SU-DHL-6 (cell line): ENCODE measurements at regions not wholly inside any gene's neighbourhood (a gene's known extent, or its start where the extent isn't known, plus 50 kb on each side); places are given as distances from the start of the nearest gene placed in this dataset.

Experiments used
- H2AFZ ChIP-seq: fragments of 200-600 bp; sonication (generic); 2 replicates; pipeline ENCODE4 v1.6.1; 2014; ENCODE audit warnings: low read depth, mild to moderate bottlenecking, moderate library complexity, mixed read lengths, antibody characterized with exemption, low read length; ENCODE audit not compliant: severe bottlenecking
- H3F3A ChIP-seq: fragments of 200-600 bp; shearing (Covaris generic); 2 replicates; pipeline ENCODE4 v1.6.0; 2016; ENCODE audit warnings: antibody characterized with exemption, mild to moderate bottlenecking; ENCODE audit not compliant: insufficient read depth
- H3K27ac ChIP-seq: fragments of 200-600 bp; sonication (generic); 2 replicates; pipeline ENCODE4 v1.5.1; 2016; ENCODE audit warnings: low read depth, mild to moderate bottlenecking, low read length, moderate library complexity, mixed read lengths
- H3K27me3 ChIP-seq: fragments of 200-600 bp; sonication (generic), shearing (Covaris generic); 2 replicates; pipeline ENCODE4 v1.6.0; 2014; ENCODE audit warnings: mild to moderate bottlenecking, low read length
- H3K36me3 ChIP-seq: fragments of 200-600 bp; sonication (generic); 2 replicates; pipeline ENCODE4 v1.6.1; 2014; ENCODE audit warnings: mild to moderate bottlenecking, low read length, mixed read lengths
- H3K4me2 ChIP-seq: fragments of 300-600, 200-600 bp; shearing (Covaris generic), sonication (generic); 2 replicates; pipeline ENCODE4 v1.6.0; 2014; ENCODE audit warnings: low read length, low read depth, mild to moderate bottlenecking; ENCODE audit not compliant: poor library complexity, severe bottlenecking
- H3K4me3 ChIP-seq: fragments of 200-600 bp; sonication (generic); 2 replicates; pipeline ENCODE4 v1.5.1; 2014; ENCODE audit warnings: antibody characterized with exemption, low read length, mild to moderate bottlenecking, mixed read lengths; ENCODE audit not compliant: insufficient read depth, poor library complexity, severe bottlenecking
- H3K79me2 ChIP-seq: fragments of 200-600 bp; sonication (generic); 2 replicates; pipeline ENCODE4 v1.6.1; 2014; ENCODE audit warnings: mild to moderate bottlenecking, low read length, moderate library complexity; ENCODE audit not compliant: insufficient read depth
- H3K9ac ChIP-seq: fragments of 200-600 bp; sonication (generic); 2 replicates; pipeline ENCODE4 v1.7.0; 2014; ENCODE audit warnings: mild to moderate bottlenecking, low read length
- H3K9me2 ChIP-seq: fragments of 200-600 bp; sonication (generic); replicated peaks from 2 replicates; pipeline ENCODE4 v1.6.1; 2014; ENCODE audit warnings: low read length; ENCODE audit not compliant: insufficient read depth
- H3K9me3 ChIP-seq: fragments of 200-600 bp; sonication (generic); 2 replicates; pipeline ENCODE4 v1.6.1; 2014; ENCODE audit warnings: low read length, mixed read lengths; ENCODE audit not compliant: insufficient read depth
- H4K20me1 ChIP-seq: fragments of 200-600 bp; sonication (generic); 2 replicates; pipeline ENCODE4 v1.6.1; 2014; ENCODE audit warnings: low read depth, mild to moderate bottlenecking, antibody characterized with exemption, low read length, moderate library complexity, mixed read lengths
- EZH2phosphoT487 ChIP-seq: fragments of 200-600 bp; sonication (generic), shearing (Covaris generic); conservative IDR thresholded peaks from 2 replicates; pipeline ENCODE4 v1.6.1; 2018; ENCODE audit warnings: mild to moderate bottlenecking, antibody characterized with exemption, low read length, moderate library complexity, mixed read lengths
- TF ChIP-seq, protein P1 (sequence below): fragments of 200-600 bp; sonication (generic); IDR thresholded peaks from one replicate; pipeline ENCODE4 v1.5.1; 2017; ENCODE audit warnings: antibody characterized with exemption, mild to moderate bottlenecking, low read length, moderate library complexity; ENCODE audit not compliant: insufficient read depth, poor library complexity, severe bottlenecking

GRCh38 chr6:114431641-114432040 lies 88.8 kb upstream of the HS3ST5 start:
- no peak overlapping the region for H3K9ac ChIP-seq
- H3K27ac ChIP-seq: no peak overlapping the region
- H3K79me2 ChIP-seq: no peaks in the 10 kb centered on the region
- no peaks in the 10 kb centered on the region for H4K20me1 ChIP-seq
- no peaks in the 10 kb centered on the region for H3F3A ChIP-seq
- H2AFZ ChIP-seq: no peak overlapping the region
- no peaks in the 10 kb centered on the region for H3K36me3 ChIP-seq
- no peaks in the 10 kb centered on the region for H3K27me3 ChIP-seq
- H3K4me3 ChIP-seq: no peak overlapping the region
- no peaks in the 10 kb centered on the region for H3K9me3 ChIP-seq
- TF ChIP-seq, protein P1, sequence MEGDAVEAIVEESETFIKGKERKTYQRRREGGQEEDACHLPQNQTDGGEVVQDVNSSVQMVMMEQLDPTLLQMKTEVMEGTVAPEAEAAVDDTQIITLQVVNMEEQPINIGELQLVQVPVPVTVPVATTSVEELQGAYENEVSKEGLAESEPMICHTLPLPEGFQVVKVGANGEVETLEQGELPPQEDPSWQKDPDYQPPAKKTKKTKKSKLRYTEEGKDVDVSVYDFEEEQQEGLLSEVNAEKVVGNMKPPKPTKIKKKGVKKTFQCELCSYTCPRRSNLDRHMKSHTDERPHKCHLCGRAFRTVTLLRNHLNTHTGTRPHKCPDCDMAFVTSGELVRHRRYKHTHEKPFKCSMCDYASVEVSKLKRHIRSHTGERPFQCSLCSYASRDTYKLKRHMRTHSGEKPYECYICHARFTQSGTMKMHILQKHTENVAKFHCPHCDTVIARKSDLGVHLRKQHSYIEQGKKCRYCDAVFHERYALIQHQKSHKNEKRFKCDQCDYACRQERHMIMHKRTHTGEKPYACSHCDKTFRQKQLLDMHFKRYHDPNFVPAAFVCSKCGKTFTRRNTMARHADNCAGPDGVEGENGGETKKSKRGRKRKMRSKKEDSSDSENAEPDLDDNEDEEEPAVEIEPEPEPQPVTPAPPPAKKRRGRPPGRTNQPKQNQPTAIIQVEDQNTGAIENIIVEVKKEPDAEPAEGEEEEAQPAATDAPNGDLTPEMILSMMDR: no peak
- no peak for TF ChIP-seq EZH2phosphoT487
- H3K9me2 ChIP-seq: no peaks in the 10 kb centered on the region
- no peak overlapping the region for H3K4me2 ChIP-seq

DNA sequence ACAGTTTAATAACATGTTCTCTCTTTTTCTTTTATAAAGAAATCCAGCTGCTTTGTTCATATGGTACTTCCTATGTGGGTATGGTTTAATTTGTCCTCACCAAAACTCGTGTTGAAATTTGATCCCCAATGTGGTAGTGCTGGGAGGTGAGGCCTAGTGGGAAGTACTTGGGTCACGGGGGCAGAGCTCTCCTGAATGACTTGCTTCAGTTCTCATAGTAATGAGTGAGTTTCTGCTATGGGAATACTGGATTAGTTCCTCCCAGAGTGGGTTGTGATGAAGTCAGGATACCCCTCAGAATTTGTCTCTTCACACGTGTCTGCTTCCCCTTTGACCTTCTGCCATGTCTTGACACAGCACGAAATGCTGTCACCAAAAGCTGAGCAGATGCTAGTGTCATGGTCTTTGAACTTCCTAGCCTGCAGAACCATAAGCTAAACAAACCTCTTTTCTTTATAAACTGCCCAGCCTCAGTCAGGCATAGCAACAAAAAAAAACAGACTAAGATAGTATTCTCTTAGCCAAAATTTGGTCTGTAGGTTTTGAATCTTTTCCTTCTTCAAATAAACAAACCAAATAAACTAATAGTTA lies 87.8 kb upstream of the HS3ST5 start:
- Histone ChIP-seq H3K4me3 (no peak overlapping the region), H3K4me2 (no peak overlapping the region), H4K20me1 (no peaks in the 10 kb centered on the region), H3K27me3 (no peaks in the 10 kb centered on the region), H3K9me3 (no peaks in the 10 kb centered on the region), H3F3A (no peaks in the 10 kb centered on the region), H3K27ac (no peak overlapping the region), H3K9ac (no peak overlapping the region), H3K79me2 (no peaks in the 10 kb centered on the region), H3K36me3 (no peaks in the 10 kb centered on the region), H2AFZ (no peak overlapping the region), H3K9me2 (no peaks in the 10 kb centered on the region)
- TF ChIP-seq, protein P1: no peak
- TF ChIP-seq EZH2phosphoT487: no peak

- TF ChIP-seq EZH2phosphoT487: no peak
- Histone ChIP-seq H3K79me2 (no peaks in the 10 kb centered on the region), H3K9me3 (no peaks in the 10 kb centered on the region), H3K27ac (no peak overlapping the region), H3F3A (no peaks in the 10 kb centered on the region), H3K9ac (no peak overlapping the region), H3K27me3 (no peaks in the 10 kb centered on the region), H3K9me2 (no peaks in the 10 kb centered on the region), H3K4me2 (no peak overlapping the region), H4K20me1 (no peaks in the 10 kb centered on the region), H2AFZ (no peak overlapping the region), H3K4me3 (no peak overlapping the region), H3K36me3 (no peaks in the 10 kb centered on the region)
These were observed 85.5 kb upstream of the HS3ST5 start for GRCh38 chr6:114428341-114428740.

GRCh38 chr6:114421199-114421598 lies 78.4 kb upstream of the HS3ST5 start:
- Histone ChIP-seq H3K9me2 (no peaks in the 10 kb centered on the region), H2AFZ (no peak overlapping the region), H3K27ac (no peak overlapping the region), H3K79me2 (no peaks in the 10 kb centered on the region), H3K4me3 (no peak overlapping the region), H3K27me3 (no peaks in the 10 kb centered on the region), H3F3A (no peaks in the 10 kb centered on the region), H3K36me3 (no peaks in the 10 kb centered on the region), H3K9me3 (no peaks in the 10 kb centered on the region), H4K20me1 (no peaks in the 10 kb centered on the region), H3K4me2 (no peak overlapping the region), H3K9ac (no peak overlapping the region)
- TF ChIP-seq, protein P1: no peak
- no peak for TF ChIP-seq EZH2phosphoT487
